GM12878 (cell line): ENCODE measurements at regions not wholly inside any gene's neighbourhood (a gene's known extent, or its start where the extent isn't known, plus 50 kb on each side); places are given as distances from the start of the nearest gene placed in this dataset.

Source experiments
- DPF2 ChIP-seq: fragments of 450-650 bp; IDR thresholded peaks from 2 replicates; pipeline ENCODE4 v1.6.1; 2017; ENCODE audit warnings: mild to moderate bottlenecking
- MEF2B ChIP-seq: fragments of 450-650 bp; IDR thresholded peaks from 2 replicates; pipeline ENCODE4 v1.6.1; 2018; ENCODE audit warnings: mild to moderate bottlenecking, moderate library complexity; ENCODE audit not compliant: partially characterized antibody, poor library complexity, severe bottlenecking
- TF ChIP-seq, protein P1 (sequence below): IDR thresholded peaks from 2 replicates; pipeline ENCODE4 v1.6.1; 2012; ENCODE audit warnings: improper control_type of control experiment, low read depth, low read length; ENCODE audit not compliant: insufficient replicate concordance
- TF ChIP-seq, protein P2 (sequence below): fragments of 450-650 bp; IDR thresholded peaks from 2 replicates; pipeline ENCODE4 v1.6.1; 2017; ENCODE audit warnings: mild to moderate bottlenecking, moderate library complexity
- TF ChIP-seq, protein P3 (sequence below): fragments of 150-350 bp; IDR thresholded peaks from 2 replicates; pipeline ENCODE4 v1.6.1; 2014; ENCODE audit warnings: mild to moderate bottlenecking, low read depth, low read length

DNA sequence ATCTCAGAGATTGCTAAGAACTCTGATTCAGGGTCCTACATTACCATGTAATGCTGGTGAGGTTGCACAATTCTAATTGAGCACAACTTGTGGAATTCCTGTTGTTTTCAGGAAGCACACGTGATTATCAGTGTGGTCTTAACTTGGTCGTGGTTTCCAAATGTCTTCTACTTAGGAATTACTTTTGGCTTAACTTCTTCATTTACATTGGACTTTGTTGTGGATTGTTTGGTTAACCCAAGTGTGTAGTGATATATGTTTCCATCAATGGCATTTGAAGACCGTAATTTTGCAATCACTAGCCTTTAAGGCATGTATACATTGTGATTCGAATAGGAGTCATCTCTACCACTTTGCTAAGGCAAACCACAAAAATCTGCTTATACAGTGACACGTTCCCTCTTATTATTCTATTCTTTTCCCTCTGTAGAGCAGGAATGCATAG, 373.3 kb downstream of the IRS1 start (continued):
- TF ChIP-seq, protein P1, sequence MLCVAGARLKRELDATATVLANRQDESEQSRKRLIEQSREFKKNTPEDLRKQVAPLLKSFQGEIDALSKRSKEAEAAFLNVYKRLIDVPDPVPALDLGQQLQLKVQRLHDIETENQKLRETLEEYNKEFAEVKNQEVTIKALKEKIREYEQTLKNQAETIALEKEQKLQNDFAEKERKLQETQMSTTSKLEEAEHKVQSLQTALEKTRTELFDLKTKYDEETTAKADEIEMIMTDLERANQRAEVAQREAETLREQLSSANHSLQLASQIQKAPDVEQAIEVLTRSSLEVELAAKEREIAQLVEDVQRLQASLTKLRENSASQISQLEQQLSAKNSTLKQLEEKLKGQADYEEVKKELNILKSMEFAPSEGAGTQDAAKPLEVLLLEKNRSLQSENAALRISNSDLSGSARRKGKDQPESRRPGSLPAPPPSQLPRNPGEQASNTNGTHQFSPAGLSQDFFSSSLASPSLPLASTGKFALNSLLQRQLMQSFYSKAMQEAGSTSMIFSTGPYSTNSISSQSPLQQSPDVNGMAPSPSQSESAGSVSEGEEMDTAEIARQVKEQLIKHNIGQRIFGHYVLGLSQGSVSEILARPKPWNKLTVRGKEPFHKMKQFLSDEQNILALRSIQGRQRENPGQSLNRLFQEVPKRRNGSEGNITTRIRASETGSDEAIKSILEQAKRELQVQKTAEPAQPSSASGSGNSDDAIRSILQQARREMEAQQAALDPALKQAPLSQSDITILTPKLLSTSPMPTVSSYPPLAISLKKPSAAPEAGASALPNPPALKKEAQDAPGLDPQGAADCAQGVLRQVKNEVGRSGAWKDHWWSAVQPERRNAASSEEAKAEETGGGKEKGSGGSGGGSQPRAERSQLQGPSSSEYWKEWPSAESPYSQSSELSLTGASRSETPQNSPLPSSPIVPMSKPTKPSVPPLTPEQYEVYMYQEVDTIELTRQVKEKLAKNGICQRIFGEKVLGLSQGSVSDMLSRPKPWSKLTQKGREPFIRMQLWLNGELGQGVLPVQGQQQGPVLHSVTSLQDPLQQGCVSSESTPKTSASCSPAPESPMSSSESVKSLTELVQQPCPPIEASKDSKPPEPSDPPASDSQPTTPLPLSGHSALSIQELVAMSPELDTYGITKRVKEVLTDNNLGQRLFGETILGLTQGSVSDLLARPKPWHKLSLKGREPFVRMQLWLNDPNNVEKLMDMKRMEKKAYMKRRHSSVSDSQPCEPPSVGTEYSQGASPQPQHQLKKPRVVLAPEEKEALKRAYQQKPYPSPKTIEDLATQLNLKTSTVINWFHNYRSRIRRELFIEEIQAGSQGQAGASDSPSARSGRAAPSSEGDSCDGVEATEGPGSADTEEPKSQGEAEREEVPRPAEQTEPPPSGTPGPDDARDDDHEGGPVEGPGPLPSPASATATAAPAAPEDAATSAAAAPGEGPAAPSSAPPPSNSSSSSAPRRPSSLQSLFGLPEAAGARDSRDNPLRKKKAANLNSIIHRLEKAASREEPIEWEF = no peak
- TF ChIP-seq, protein P2, sequence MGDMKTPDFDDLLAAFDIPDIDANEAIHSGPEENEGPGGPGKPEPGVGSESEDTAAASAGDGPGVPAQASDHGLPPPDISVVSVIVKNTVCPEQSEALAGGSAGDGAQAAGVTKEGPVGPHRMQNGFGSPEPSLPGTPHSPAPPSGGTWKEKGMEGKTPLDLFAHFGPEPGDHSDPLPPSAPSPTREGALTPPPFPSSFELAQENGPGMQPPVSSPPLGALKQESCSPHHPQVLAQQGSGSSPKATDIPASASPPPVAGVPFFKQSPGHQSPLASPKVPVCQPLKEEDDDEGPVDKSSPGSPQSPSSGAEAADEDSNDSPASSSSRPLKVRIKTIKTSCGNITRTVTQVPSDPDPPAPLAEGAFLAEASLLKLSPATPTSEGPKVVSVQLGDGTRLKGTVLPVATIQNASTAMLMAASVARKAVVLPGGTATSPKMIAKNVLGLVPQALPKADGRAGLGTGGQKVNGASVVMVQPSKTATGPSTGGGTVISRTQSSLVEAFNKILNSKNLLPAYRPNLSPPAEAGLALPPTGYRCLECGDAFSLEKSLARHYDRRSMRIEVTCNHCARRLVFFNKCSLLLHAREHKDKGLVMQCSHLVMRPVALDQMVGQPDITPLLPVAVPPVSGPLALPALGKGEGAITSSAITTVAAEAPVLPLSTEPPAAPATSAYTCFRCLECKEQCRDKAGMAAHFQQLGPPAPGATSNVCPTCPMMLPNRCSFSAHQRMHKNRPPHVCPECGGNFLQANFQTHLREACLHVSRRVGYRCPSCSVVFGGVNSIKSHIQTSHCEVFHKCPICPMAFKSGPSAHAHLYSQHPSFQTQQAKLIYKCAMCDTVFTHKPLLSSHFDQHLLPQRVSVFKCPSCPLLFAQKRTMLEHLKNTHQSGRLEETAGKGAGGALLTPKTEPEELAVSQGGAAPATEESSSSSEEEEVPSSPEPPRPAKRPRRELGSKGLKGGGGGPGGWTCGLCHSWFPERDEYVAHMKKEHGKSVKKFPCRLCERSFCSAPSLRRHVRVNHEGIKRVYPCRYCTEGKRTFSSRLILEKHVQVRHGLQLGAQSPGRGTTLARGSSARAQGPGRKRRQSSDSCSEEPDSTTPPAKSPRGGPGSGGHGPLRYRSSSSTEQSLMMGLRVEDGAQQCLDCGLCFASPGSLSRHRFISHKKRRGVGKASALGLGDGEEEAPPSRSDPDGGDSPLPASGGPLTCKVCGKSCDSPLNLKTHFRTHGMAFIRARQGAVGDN = no peak
- no peak for TF ChIP-seq DPF2
- TF ChIP-seq MEF2B = no peak
- TF ChIP-seq, protein P3, sequence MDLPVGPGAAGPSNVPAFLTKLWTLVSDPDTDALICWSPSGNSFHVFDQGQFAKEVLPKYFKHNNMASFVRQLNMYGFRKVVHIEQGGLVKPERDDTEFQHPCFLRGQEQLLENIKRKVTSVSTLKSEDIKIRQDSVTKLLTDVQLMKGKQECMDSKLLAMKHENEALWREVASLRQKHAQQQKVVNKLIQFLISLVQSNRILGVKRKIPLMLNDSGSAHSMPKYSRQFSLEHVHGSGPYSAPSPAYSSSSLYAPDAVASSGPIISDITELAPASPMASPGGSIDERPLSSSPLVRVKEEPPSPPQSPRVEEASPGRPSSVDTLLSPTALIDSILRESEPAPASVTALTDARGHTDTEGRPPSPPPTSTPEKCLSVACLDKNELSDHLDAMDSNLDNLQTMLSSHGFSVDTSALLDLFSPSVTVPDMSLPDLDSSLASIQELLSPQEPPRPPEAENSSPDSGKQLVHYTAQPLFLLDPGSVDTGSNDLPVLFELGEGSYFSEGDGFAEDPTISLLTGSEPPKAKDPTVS = no peak
